NCI-H748 treated with DMSO at 0.1 percent for 48 hours (cell line): ENCODE measurements at regions not wholly inside any gene's neighbourhood (a gene's known extent, or its start where the extent isn't known, plus 50 kb on each side); places are given as distances from the start of the nearest gene placed in this dataset.
A peak's percentile ranks its signal among the peaks of the same experiment; 100 is the strongest.

ENCODE experiments used
- DNase-seq: peaks from one replicate; lab custom pipeline; 2025; lab: John Stamatoyannopoulos, UW

- no peak for DNase-seq
Measured at GRCh38 chr4:132540268-132540667, 608.8 kb upstream of the PCDH10 start.

GRCh38 chr4:132540797-132541196 is 608.3 kb upstream of the PCDH10 start:
- DNase-seq, result peak; percentile 60

- DNase-seq, result no peak
Measured at GRCh38 chr4:132542228-132542627, 606.9 kb upstream of the PCDH10 start.

- DNase-seq, result no peak
Measured at GRCh38 chr4:132548463-132548862, 600.6 kb upstream of the PCDH10 start.

GRCh38 chr4:132556316-132556715 is 592.8 kb upstream of the PCDH10 start:
- no peak for DNase-seq

GRCh38 chr4:132557660-132558059 is 591.4 kb upstream of the PCDH10 start:
- DNase-seq, result no peak

- no peak for DNase-seq
Measured at GRCh38 chr4:132564920-132565319, 584.2 kb upstream of the PCDH10 start.

- no peak for DNase-seq
Measured at GRCh38 chr4:132565542-132565941, 583.6 kb upstream of the PCDH10 start.

- DNase-seq, result no peak
Measured at GRCh38 chr4:132572210-132572609, 576.9 kb upstream of the PCDH10 start.

GRCh38 chr4:132587626-132588025 is 561.5 kb upstream of the PCDH10 start:
- DNase-seq, result no peak

GRCh38 chr4:132592340-132592739 is 556.8 kb upstream of the PCDH10 start:
- no peak for DNase-seq

- no peak for DNase-seq
Measured at GRCh38 chr4:132592850-132593249, 556.2 kb upstream of the PCDH10 start.

- DNase-seq, result no peak
Measured at GRCh38 chr4:132593717-132594400, 555.2 kb upstream of the PCDH10 start.

GRCh38 chr4:132596186-132596585 is 552.9 kb upstream of the PCDH10 start:
- DNase-seq, result no peak

- no peak for DNase-seq
Measured at GRCh38 chr4:132605551-132605950, 543.5 kb upstream of the PCDH10 start.

- DNase-seq, result peak; percentile 2
Measured at GRCh38 chr4:132614682-132615081, 534.4 kb upstream of the PCDH10 start.

- DNase-seq, result no peak
Measured at GRCh38 chr4:132619968-132620367, 529.1 kb upstream of the PCDH10 start.

- peak; percentile 52 for DNase-seq
Measured at GRCh38 chr4:132642016-132642817, 506.9 kb upstream of the PCDH10 start.

- DNase-seq, result no peak
Measured at GRCh38 chr4:132646186-132646585, 502.9 kb upstream of the PCDH10 start.

GRCh38 chr4:132651196-132651595 is 497.9 kb upstream of the PCDH10 start:
- no peak for DNase-seq

- no peak for DNase-seq
Measured at GRCh38 chr4:132660181-132660580, 488.9 kb upstream of the PCDH10 start.

GRCh38 chr4:132662456-132662855 is 486.6 kb upstream of the PCDH10 start:
- DNase-seq, result no peak

GRCh38 chr4:132669786-132670185 is 479.3 kb upstream of the PCDH10 start:
- DNase-seq, result no peak

GRCh38 chr4:132670557-132670956 is 478.5 kb upstream of the PCDH10 start:
- no peak for DNase-seq
